GM18505 (cell line): ENCODE measurements at regions not wholly inside any gene's neighbourhood (a gene's known extent, or its start where the extent isn't known, plus 50 kb on each side); places are given as distances from the start of the nearest gene placed in this dataset.
"Not testable (repeated sequence)": the region's sequence is repeated elsewhere in the genome, so short reads cannot be mapped to it uniquely, and the experiment has no call there.

ENCODE experiments used
- ATAC-seq: cut with Tn5 transposase; IDR thresholded peaks from one replicate; pipeline ENCODE4 v1.9.1; 2021; ENCODE audit not compliant: unreplicated experiment
- POLR2A ChIP-seq: IDR thresholded peaks from 4 replicates; pipeline ENCODE4 v1.6.1; 2011; ENCODE audit warnings: borderline replicate concordance; ENCODE audit not compliant: insufficient read depth, insufficient read length; ENCODE audit errors: extremely low read depth

GRCh38 chr5:169389318-169389717, 88.4 kb upstream of the SLIT3 start:
- TF ChIP-seq POLR2A = no peak
- no peak for ATAC-seq

- no peak for TF ChIP-seq POLR2A
- no peak for ATAC-seq
These were observed 84.7 kb upstream of the SLIT3 start for GRCh38 chr5:169385636-169386035.

GRCh38 chr5:169384661-169385060, 83.7 kb upstream of the SLIT3 start:
- no peak for ATAC-seq
- no peak for TF ChIP-seq POLR2A

- TF ChIP-seq POLR2A = no peak
- ATAC-seq = no peak
These were observed 73.8 kb upstream of the SLIT3 start for GRCh38 chr5:169374761-169375160.

GRCh38 chr5:169374111-169374510, 73.2 kb upstream of the SLIT3 start:
- no peak for TF ChIP-seq POLR2A
- no peak for ATAC-seq

- not testable (repeated sequence) for ATAC-seq
These were observed 70.9 kb upstream of the SLIT3 start for GRCh38 chr5:169371801-169372200.

- ATAC-seq = no peak
- TF ChIP-seq POLR2A = no peak
These were observed 68.2 kb upstream of the SLIT3 start for GRCh38 chr5:169369130-169369529.

- no peak for TF ChIP-seq POLR2A
- ATAC-seq = no peak
These were observed 66.9 kb upstream of the SLIT3 start for GRCh38 chr5:169367861-169368260.

- no peak for TF ChIP-seq POLR2A
- ATAC-seq = no peak
These were observed 56.4 kb upstream of the SLIT3 start for GRCh38 chr5:169357291-169357690.

GRCh38 chr5:169356811-169357210, 55.9 kb upstream of the SLIT3 start:
- no peak for TF ChIP-seq POLR2A
- no peak for ATAC-seq

GRCh38 chr5:169356181-169356580, 55.2 kb upstream of the SLIT3 start:
- no peak for TF ChIP-seq POLR2A
- no peak for ATAC-seq

- ATAC-seq = no peak
- no peak for TF ChIP-seq POLR2A
These were observed 54.0 kb upstream of the SLIT3 start for GRCh38 chr5:169354921-169355320.

- no peak for TF ChIP-seq POLR2A
- no peak for ATAC-seq
These were observed 53.3 kb upstream of the SLIT3 start for GRCh38 chr5:169354263-169354662.

- TF ChIP-seq POLR2A = no peak
- no peak for ATAC-seq
These were observed 52.0 kb upstream of the SLIT3 start for GRCh38 chr5:169352901-169353300.

GRCh38 chr5:169351721-169352120, 50.8 kb upstream of the SLIT3 start:
- no peak for ATAC-seq
- TF ChIP-seq POLR2A = no peak
